ENCODE measurements at regions not wholly inside any gene's neighbourhood (a gene's known extent, or its start where the extent isn't known, plus 50 kb on each side); places are given as distances from the start of the nearest gene placed in this dataset.
"Not testable (repeated sequence)": the region's sequence is repeated elsewhere in the genome, so short reads cannot be mapped to it uniquely, and the experiment has no call there.

DNA sequence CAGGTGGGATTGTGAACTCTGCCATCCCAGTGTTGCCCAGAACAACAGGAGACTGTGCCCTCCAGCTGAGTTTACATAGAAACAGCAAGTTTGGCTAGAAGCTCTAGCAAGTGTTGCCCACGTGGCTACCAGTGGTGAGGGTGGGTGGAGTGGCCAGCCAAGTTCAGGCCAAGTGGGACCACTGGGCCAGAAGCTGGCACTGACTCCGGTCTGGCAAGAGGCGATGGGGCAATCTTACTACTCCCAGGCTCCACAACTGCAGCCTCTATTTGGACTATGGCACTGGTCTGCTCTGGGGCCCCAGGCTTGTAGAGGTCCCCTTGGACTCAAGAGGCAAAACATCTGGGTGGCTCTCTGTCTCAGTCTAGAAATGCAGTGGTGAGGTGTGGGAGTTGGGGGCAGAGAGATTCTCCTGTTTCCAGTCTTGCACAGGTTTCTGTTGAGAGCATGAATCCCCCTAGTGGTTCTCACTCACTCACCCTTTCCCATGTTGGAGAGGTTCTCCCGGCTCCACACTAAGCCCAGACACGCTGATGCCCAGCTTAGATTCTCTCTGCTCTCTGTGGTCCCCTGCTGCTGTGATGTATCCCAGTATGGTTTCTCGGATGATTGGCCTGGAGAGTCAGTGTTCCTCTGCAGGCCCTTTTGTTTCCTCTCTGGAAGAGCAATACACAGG, 615.3 kb downstream of the PDHA2 start:
- no peaks in the 10 kb centered on the region for H3K36me3 Mint-ChIP-seq (ENCODE audit: low read depth)
- peak; percentile 63 for TF ChIP-seq CTCF (conservative IDR thresholded peaks at IDR 0.05)
- Histone ChIP-seq H3K36me3 (ENCODE audit: control insufficient read depth, insufficient read depth, low read length) (no peaks in the 10 kb centered on the region), H3K27me3 (ENCODE audit: control insufficient read depth, insufficient read depth, low read length, poor library complexity, severe bottlenecking) (no peaks in the 10 kb centered on the region), H3K9ac (ENCODE audit: extremely low read depth, low read length, poor library complexity, severe bottlenecking) (no peak overlapping the region), H3K9me3 (ENCODE audit: control insufficient read depth, low read length) (peaks cover 4% of the 10 kb centered on the region), H3K27ac (ENCODE audit: low read depth, low read length) (no peak overlapping the region), H3K4me3 (ENCODE audit: low read length) (no peak overlapping the region), H3K4me1 (ENCODE audit: control insufficient read depth, insufficient read depth, low read length) (no peaks in the 10 kb centered on the region)
- 86 to 94% methylated on average over 2 to 6 of the region's 6 CpGs for WGBS, 2 experiments (ENCODE audit: insufficient coverage in 1 of 2, insufficient read length in 1 of 2)
- no peaks in the 10 kb centered on the region for H3K4me1 Mint-ChIP-seq
- no peak overlapping the region for H3K27ac Mint-ChIP-seq
- H3K4me3 Mint-ChIP-seq = no peak overlapping the region
- H3K9me3 Mint-ChIP-seq = peaks cover 14% of the 10 kb centered on the region
- DNase-seq = peak; percentile 57
- H3K27me3 Mint-ChIP-seq (ENCODE audit: insufficient read depth) = no peaks in the 10 kb centered on the region

GRCh38 chr4:96458031-96458430, 618.1 kb downstream of the PDHA2 start:
- H3K4me3 Mint-ChIP-seq; H3K9me3 Mint-ChIP-seq; H3K27me3 ChIP-seq (ENCODE audit: control insufficient read depth, insufficient read depth, low read length, poor library complexity, severe bottlenecking); H3K27me3 Mint-ChIP-seq (ENCODE audit: insufficient read depth); H3K27ac Mint-ChIP-seq; DNase-seq; H3K4me1 ChIP-seq (ENCODE audit: control insufficient read depth, insufficient read depth, low read length); H3K27ac ChIP-seq (ENCODE audit: low read depth, low read length); H3K36me3 Mint-ChIP-seq (ENCODE audit: low read depth); H3K4me1 Mint-ChIP-seq; H3K9ac ChIP-seq (ENCODE audit: extremely low read depth, low read length, poor library complexity, severe bottlenecking); H3K36me3 ChIP-seq (ENCODE audit: control insufficient read depth, insufficient read depth, low read length); H3K4me3 ChIP-seq (ENCODE audit: low read length); H3K9me3 ChIP-seq (ENCODE audit: control insufficient read depth, low read length): not testable (repeated sequence)
- WGBS, 2 experiments (ENCODE audit: insufficient coverage in 1 of 2, insufficient read length in 1 of 2) = 96% methylated on average over 4 of the region's 4 CpGs; no CpG with 5 or more reads in 1 of the 2 experiments

- H3K9me3 Mint-ChIP-seq = no peaks in the 10 kb centered on the region
- H3K36me3 Mint-ChIP-seq (ENCODE audit: low read depth) = no peaks in the 10 kb centered on the region
- WGBS, 2 experiments (ENCODE audit: insufficient coverage in 1 of 2, insufficient read length in 1 of 2) = no CpG with 5 or more reads among the region's 1 CpG
- DNase-seq = no peak
- Histone ChIP-seq H3K4me3 (ENCODE audit: low read length) (no peak overlapping the region), H3K4me1 (ENCODE audit: control insufficient read depth, insufficient read depth, low read length) (no peaks in the 10 kb centered on the region), H3K36me3 (ENCODE audit: control insufficient read depth, insufficient read depth, low read length) (no peaks in the 10 kb centered on the region), H3K9me3 (ENCODE audit: control insufficient read depth, low read length) (no peaks in the 10 kb centered on the region), H3K27me3 (ENCODE audit: control insufficient read depth, insufficient read depth, low read length, poor library complexity, severe bottlenecking) (no peaks in the 10 kb centered on the region), H3K27ac (ENCODE audit: low read depth, low read length) (no peak overlapping the region), H3K9ac (ENCODE audit: extremely low read depth, low read length, poor library complexity, severe bottlenecking) (no peak overlapping the region)
- no peak overlapping the region for H3K4me3 Mint-ChIP-seq
- TF ChIP-seq CTCF (conservative IDR thresholded peaks at IDR 0.05) = no peak
- no peaks in the 10 kb centered on the region for H3K4me1 Mint-ChIP-seq
- H3K27me3 Mint-ChIP-seq (ENCODE audit: insufficient read depth) = no peaks in the 10 kb centered on the region
- H3K27ac Mint-ChIP-seq = no peak overlapping the region
Measured at GRCh38 chr4:96459105-96459504, 619.2 kb downstream of the PDHA2 start.

DNA sequence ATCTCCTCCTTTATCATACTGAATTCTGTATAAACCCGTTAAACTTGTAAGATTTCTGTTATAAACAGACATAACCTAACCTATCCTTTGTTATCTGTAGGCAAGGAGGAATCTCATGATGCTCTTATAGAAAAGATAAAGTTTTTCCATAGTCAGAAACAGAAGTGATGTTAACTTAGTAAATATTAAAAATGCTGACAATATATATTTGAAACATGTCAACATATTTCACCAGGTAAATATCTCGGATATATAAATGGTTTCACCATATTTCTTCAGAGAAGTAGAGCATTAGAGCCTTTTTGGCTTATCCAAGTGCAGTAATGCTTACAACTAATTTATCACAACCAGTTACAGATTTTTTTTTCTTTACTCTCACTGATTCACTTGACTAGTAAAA, 625.9 kb downstream of the PDHA2 start:
- Histone ChIP-seq H3K36me3 (ENCODE audit: control insufficient read depth, insufficient read depth, low read length) (no peaks in the 10 kb centered on the region), H3K4me3 (ENCODE audit: low read length) (no peak overlapping the region), H3K9me3 (ENCODE audit: control insufficient read depth, low read length) (peaks cover 6% of the 10 kb centered on the region), H3K4me1 (ENCODE audit: control insufficient read depth, insufficient read depth, low read length) (no peaks in the 10 kb centered on the region), H3K9ac (ENCODE audit: extremely low read depth, low read length, poor library complexity, severe bottlenecking) (no peak overlapping the region), H3K27me3 (ENCODE audit: control insufficient read depth, insufficient read depth, low read length, poor library complexity, severe bottlenecking) (no peaks in the 10 kb centered on the region), H3K27ac (ENCODE audit: low read depth, low read length) (no peak overlapping the region)
- Mint-ChIP-seq H3K4me1 (no peaks in the 10 kb centered on the region), H3K9me3 (peaks cover 27% of the 10 kb centered on the region), H3K36me3 (ENCODE audit: low read depth) (no peaks in the 10 kb centered on the region), H3K27ac (no peak overlapping the region), H3K4me3 (no peak overlapping the region), H3K27me3 (ENCODE audit: insufficient read depth) (no peaks in the 10 kb centered on the region)
- no peak for DNase-seq
- no peak for TF ChIP-seq CTCF (conservative IDR thresholded peaks at IDR 0.05)
- WGBS, 2 experiments (ENCODE audit: insufficient coverage in 1 of 2, insufficient read length in 1 of 2) = 100% methylated on average over 1 to 2 of the region's 2 CpGs
